ENCODE measurements at regions not wholly inside any gene's neighbourhood (a gene's known extent, or its start where the extent isn't known, plus 50 kb on each side); places are given as distances from the start of the nearest gene placed in this dataset.

- TF ChIP-seq CTCF (IDR thresholded peaks at IDR 0.05) (no peak), POLR2A (IDR thresholded peaks at IDR 0.05) (no peak)
Observed at GRCh38 chr7:131104596-131105293, 222.9 kb upstream of the MKLN1 start.
